HG03025 (cell line): ENCODE measurements at regions not wholly inside any gene's neighbourhood (a gene's known extent, or its start where the extent isn't known, plus 50 kb on each side); places are given as distances from the start of the nearest gene placed in this dataset.
"Not testable (repeated sequence)": the region's sequence is repeated elsewhere in the genome, so short reads cannot be mapped to it uniquely, and the experiment has no call there.

Source experiments
- ATAC-seq: cut with Tn5 transposase; IDR thresholded peaks from one replicate; pipeline ENCODE4 v1.9.1; 2021; ENCODE audit warnings: mild to moderate bottlenecking, moderate library complexity; ENCODE audit not compliant: unreplicated experiment, low FRiP score

- ATAC-seq: no peak
Measured at GRCh38 chr2:220555961-220556630, 928.7 kb downstream of the SLC4A3 start.

GRCh38 chr2:220556658-220557057 is 929.2 kb downstream of the SLC4A3 start:
- ATAC-seq: no peak

GRCh38 chr2:220560192-220560591 is 932.8 kb downstream of the SLC4A3 start:
- no peak for ATAC-seq

GRCh38 chr2:220562375-220563140 is 935.1 kb downstream of the SLC4A3 start:
- ATAC-seq: no peak

GRCh38 chr2:220568296-220568695 is 940.9 kb downstream of the SLC4A3 start:
- ATAC-seq: no peak

- no peak for ATAC-seq
Measured at GRCh38 chr2:220569112-220569897, 941.9 kb downstream of the SLC4A3 start.

GRCh38 chr2:220572385-220572784 is 945.0 kb downstream of the SLC4A3 start:
- ATAC-seq: no peak

GRCh38 chr2:220574038-220574437 is 946.6 kb downstream of the SLC4A3 start:
- no peak for ATAC-seq

GRCh38 chr2:220575963-220576362 is 948.5 kb downstream of the SLC4A3 start:
- ATAC-seq: no peak

- ATAC-seq: no peak
Measured at GRCh38 chr2:220579452-220579851, 952.0 kb downstream of the SLC4A3 start.

GRCh38 chr2:220580113-220580512 is 952.7 kb downstream of the SLC4A3 start:
- ATAC-seq: no peak

GRCh38 chr2:220583725-220584124 is 956.3 kb downstream of the SLC4A3 start:
- ATAC-seq: no peak

GRCh38 chr2:220585241-220585640 is 957.8 kb downstream of the SLC4A3 start:
- no peak for ATAC-seq

GRCh38 chr2:220586980-220587530 is 959.6 kb downstream of the SLC4A3 start:
- ATAC-seq: no peak

GRCh38 chr2:220588148-220588547 is 960.7 kb downstream of the SLC4A3 start:
- ATAC-seq: no peak

GRCh38 chr2:220590476-220590875 is 963.0 kb downstream of the SLC4A3 start:
- ATAC-seq: no peak

GRCh38 chr2:220593526-220593925 is 966.1 kb downstream of the SLC4A3 start:
- no peak for ATAC-seq

- no peak for ATAC-seq
Measured at GRCh38 chr2:220601674-220602073, 970.4 kb downstream of the EPHA4 start.

- not testable (repeated sequence) for ATAC-seq
Measured at GRCh38 chr2:220613004-220613403, 959.1 kb downstream of the EPHA4 start.

GRCh38 chr2:220614064-220614463 is 958.0 kb downstream of the EPHA4 start:
- no peak for ATAC-seq
